ENCODE measurements at regions not wholly inside any gene's neighbourhood (a gene's known extent, or its start where the extent isn't known, plus 50 kb on each side); places are given as distances from the start of the nearest gene placed in this dataset.

DNA sequence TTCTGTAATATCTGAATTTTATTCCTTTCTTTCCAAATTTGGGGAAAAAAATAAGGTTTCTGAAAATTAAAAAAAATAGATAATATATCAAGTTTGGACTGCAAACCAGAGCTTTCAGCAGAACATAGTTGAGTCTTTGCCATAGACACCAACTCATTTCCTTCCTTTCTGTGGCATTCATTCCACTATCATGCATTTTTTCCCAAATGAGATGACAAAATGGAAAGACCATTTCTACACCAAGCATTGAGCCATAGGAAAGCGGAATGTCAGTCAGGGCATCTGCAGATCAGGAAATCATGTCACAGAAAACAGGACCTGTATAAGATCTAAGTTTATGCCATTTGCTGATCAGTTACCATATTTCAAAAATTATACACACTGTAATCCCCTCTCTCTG is 333.3 kb upstream of the THBS1 start:
- no peak for TF ChIP-seq GATA2 (IDR thresholded peaks at IDR 0.05; ENCODE audit: low read depth, low read length)
- no peak for TF ChIP-seq GATA3 (IDR thresholded peaks at IDR 0.05; ENCODE audit: low read depth, low read length)

Data from SH-SY5Y (cell line).